Stimulated activated CD4-positive, alpha-beta T cell treated with anti-CD3 and anti-CD28 coated beads, Interleukin-1b, Interleukin-23, amount 100 ng/mL, for 24 hours (primary cell): ENCODE measurements at regions not wholly inside any gene's neighbourhood (a gene's known extent, or its start where the extent isn't known, plus 50 kb on each side); places are given as distances from the start of the nearest gene placed in this dataset.
"Not testable (repeated sequence)": the region's sequence is repeated elsewhere in the genome, so short reads cannot be mapped to it uniquely, and the experiment has no call there.

Source experiments
- DNase-seq, 4 experiments: peaks; one replicate each; pipeline ENCODE4 v3.0.0-alpha.2; 2020; ENCODE audit warnings: low read depth in 4 of 4, low spot score in 1 of 4

- not testable (repeated sequence) for DNase-seq
Measured at GRCh38 chr9:73976424-73976823, 520.7 kb upstream of the RORB start.

DNA sequence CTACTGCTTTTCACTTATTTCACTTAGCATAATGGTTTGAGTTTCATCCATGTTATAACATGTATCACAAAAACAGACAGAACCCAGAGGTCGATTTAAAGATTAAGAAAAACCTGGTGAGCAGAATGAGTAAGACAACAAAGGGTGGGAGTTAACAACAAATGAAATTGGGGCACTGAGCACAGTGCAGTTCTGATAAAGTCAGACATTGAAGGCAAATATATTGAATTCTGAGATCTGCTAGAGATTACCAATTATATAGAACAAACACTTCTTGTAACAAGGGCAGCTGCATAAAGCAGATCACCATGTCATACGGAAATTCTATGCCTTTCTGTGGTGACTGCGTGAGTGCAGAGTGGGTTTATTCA lies 517.3 kb upstream of the RORB start:
- no peak for DNase-seq

- DNase-seq, result no peak
Measured at GRCh38 chr9:73980754-73981153, 516.4 kb upstream of the RORB start.

DNA sequence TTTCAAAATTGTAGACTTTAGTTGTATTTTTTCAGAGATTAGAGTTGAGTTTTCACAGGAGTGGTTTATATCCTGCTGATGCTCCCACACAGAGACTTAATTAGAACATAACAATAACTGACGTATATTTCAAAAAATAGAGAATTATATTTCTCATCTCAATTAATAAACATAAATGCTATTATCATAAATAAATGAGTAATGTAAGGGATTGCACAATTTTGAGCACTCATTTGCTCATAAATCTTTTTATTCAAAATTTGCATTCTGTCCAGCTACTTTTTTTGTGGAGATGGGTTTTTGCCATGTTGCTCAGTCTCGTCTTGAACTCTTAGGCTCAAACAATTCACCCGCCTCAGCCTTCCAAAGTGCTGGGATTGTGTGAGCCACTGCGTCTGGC lies 515.7 kb upstream of the RORB start:
- no peak for DNase-seq

GRCh38 chr9:73995836-73996235 lies 501.3 kb upstream of the RORB start:
- DNase-seq, result no peak

GRCh38 chr9:73996844-73997243 lies 500.3 kb upstream of the RORB start:
- no peak for DNase-seq

GRCh38 chr9:74001382-74001781 lies 495.8 kb upstream of the RORB start:
- no peak for DNase-seq

- DNase-seq, result no peak
Measured at GRCh38 chr9:74006935-74007334, 490.2 kb upstream of the RORB start.

- no peak for DNase-seq
Measured at GRCh38 chr9:74007833-74008232, 489.3 kb upstream of the RORB start.

DNA sequence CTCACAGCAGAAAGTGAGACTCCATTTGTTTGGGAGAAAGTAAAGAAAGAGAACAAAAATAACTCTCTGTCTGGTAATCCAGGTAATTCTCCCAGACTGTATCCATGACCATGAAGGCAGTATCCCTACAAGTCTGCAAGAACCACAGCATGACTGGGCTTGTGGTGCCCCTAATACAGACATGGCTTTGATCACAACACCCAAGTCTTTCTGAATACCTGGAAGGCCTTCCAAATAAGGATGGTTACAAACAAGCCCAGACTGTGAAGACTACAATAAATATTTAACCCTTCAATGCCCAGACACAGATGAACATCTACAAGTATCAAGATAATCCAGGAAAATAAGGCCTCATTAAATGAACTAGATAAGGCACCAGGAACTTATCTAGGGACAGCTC lies 481.1 kb upstream of the RORB start:
- DNase-seq, result no peak

GRCh38 chr9:74025402-74025925 lies 471.7 kb upstream of the RORB start:
- DNase-seq, result no peak

DNA sequence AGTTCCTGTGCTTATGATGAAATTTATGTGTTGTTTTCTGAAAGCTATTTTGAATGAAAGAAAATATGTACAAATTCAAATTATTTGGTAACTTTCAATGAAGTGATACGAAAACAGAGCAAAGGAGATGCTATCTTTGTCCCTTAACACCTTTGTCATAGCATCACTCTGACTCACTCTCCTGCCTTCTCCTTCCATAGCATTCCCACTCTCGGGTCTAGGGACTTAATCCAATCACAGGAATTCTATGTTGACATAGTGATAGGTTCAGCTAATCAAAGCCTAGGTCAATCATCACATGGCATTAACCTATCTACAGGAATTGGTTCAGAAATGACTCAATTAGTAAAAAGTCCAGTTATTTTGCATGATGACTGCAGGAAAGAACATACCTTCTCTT lies 464.7 kb upstream of the RORB start:
- DNase-seq, result no peak

DNA sequence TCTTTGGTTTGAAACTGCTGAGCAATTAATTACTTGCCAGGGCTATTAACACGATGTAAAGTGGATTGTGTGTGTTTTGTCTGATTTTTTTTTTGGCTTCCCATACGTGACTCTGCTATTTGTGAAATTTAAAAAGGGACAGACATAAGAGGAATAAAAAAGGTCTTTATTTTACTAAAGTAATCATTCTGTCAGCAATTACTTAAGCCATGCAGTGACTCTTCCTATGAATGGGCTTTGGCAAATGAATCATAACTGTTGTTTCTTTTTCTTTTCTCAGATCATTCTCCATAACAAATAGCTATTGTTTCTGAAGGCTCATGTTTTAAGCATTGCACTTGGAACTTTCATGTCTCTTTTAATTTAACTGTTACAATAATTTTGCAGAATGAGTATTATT lies 461.3 kb upstream of the RORB start:
- no peak for DNase-seq

DNA sequence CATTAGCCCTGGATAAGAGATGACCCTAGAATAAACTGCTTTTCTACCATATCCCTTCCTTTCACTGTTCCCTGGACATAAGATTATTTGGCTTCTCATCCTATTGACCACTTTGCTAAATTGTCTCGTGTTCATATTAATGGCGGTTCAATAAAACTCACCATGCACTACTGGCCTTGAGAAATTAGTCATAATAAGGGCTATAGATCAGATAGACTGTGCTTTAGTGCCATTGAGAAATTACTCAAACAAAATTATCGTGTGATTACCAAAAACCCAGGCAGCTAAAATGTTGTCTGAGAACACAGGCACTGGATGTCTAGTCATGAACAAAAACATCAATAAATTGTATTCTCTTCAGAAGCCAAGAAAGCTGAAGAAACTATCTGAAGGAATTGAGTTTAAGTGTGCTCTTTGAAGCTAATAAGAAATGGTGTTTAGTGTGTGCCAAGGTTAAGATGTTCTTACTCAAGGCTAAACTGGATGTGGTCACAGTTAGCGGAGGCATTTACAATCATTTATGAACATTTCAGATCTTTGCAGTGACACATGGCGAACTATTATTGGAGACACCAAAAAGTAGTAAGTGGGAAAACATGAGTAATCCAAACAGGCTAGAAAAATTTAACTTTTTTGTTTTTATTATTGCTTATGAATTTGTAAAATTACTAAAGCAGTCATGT lies 460.4 kb upstream of the RORB start:
- no peak for DNase-seq

DNA sequence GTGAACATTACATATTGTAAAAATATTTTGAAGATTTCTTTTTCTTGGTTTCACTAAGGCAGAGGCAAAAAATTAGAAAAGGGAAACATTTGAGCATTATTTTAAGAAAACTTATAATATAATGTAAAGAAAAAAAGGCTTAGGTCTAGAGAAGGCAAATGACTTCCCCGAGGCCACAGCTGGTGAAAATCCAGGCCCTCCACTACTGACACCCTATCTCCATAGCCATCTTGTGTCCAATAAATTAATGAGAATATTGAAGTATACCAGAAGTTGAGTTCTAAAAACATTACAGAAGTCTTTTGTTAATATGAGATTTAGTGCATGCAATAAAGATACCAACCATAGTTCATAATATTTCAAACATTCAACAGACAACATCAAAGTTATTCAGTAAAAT lies 459.9 kb upstream of the RORB start:
- no peak for DNase-seq

- no peak for DNase-seq
Measured at GRCh38 chr9:74041588-74041987, 455.5 kb upstream of the RORB start.

GRCh38 chr9:74044844-74045243 lies 452.3 kb upstream of the RORB start:
- no peak for DNase-seq

DNA sequence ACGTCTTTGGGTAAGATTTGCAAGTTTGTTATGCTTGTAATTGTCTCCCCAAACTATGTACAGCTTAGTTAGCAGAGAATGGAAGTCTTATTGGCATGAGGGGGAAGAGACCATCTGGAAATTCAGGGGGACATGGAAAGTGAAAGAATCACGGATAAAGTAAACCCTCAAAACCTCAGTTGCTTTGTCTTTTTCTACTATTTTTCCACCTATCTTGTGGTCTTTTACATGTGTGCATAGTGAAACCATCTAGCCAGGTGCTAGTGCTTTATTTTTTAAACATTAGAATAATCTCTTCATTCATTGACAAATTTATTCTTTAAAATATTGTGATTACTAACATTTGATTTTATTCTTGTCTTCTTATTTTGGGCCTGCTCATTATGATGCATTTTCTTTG lies 441.1 kb upstream of the RORB start:
- no peak for DNase-seq

DNA sequence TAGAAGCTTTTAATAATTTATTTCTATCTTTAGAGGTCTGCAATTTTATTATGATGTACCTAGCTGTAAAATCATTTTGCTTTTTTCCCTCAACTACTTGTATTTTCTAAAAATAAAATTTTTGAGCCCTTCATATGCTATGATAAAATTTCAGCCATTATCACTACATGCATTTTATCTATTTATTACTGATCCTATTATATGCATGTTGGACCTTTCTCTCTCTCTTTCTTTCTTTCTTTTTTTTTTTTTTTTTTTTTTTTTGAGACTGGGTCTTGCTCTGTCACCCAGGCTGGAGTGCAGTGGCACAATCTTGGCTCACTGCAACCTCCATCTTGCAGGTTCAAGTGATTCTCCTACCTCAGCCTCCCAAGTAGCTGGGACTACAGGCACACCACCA lies 440.1 kb upstream of the RORB start:
- not testable (repeated sequence) for DNase-seq

DNA sequence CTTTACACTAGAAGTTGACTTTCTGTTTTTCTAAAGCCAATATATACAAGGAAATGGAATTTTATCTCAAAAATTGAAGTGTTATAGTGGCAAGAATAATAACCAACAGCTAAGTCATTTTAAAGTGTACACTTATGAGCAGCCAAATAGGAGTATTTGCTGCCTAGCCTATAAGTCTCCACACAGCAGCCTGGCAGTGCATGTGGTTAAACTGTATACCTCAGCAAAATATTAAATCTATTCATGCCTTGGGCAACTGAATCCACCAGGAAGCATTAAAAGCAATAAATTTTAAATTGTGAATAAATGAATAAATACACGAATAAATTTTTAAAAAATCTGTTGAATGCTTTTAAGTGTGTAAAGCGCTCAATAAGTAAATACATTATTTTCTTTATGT lies 432.4 kb upstream of the RORB start:
- no peak for DNase-seq

GRCh38 chr9:74066128-74066527 lies 431.0 kb upstream of the RORB start:
- no peak for DNase-seq

- no peak for DNase-seq
Measured at GRCh38 chr9:74066605-74067004, 430.5 kb upstream of the RORB start.

DNA sequence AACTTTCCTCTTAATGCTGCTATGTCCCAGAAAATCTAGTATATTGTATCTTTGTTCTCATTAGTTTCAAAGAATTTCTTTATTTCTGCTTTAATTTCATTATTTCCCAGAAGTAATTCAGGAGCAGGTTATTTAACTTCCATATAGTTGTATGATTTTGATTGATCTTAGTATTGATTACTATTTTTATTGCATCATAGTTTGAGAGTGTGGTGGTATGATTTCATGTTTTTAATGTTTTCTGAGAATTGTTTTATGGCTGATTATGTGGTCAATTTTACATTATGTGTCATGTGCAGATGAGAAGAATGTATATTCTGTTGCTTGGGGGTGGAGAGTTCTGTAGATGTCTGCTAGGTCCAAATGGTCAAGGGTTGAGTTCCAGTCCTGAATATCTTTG lies 425.6 kb upstream of the RORB start:
- no peak for DNase-seq

GRCh38 chr9:74073897-74074296 lies 423.2 kb upstream of the RORB start:
- DNase-seq, result no peak
